Tibial nerve (tissue), 3 donors: ENCODE measurements at regions not wholly inside any gene's neighbourhood (a gene's known extent, or its start where the extent isn't known, plus 50 kb on each side); places are given as distances from the start of the nearest gene placed in this dataset.

Experiments
- CTCF ChIP-seq, 5 experiments: fragments of 200-600 bp in 3 of 5; fragments of 450-650 bp in 2 of 5; sonication (generic) in 3 of 5; IDR thresholded peaks; one replicate each; pipeline ENCODE4 v1.5.1; 2016 to 2019; ENCODE audit warnings: antibody characterized with exemption in 5 of 5, mild to moderate bottlenecking in 3 of 5, moderate library complexity in 2 of 5
- POLR2A ChIP-seq, 2 donors: fragments of 450-650 bp; IDR thresholded peaks; one replicate each; pipeline ENCODE4 v1.6.1; 2017; ENCODE audit warnings: antibody characterized with exemption in 2 of 2, mild to moderate bottlenecking in 2 of 2, moderate library complexity in 2 of 2

- TF ChIP-seq CTCF (IDR thresholded peaks at IDR 0.05) (no peak), POLR2A (IDR thresholded peaks at IDR 0.05) (no peak)
Measured at GRCh38 chr18:44520981-44521667, 159.6 kb upstream of the SETBP1 start.
